HepG2 (cell line): ENCODE measurements at regions not wholly inside any gene's neighbourhood (a gene's known extent, or its start where the extent isn't known, plus 50 kb on each side); places are given as distances from the start of the nearest gene placed in this dataset.

Source experiments
- ATAC-seq: fragments of 200-7000 bp; cut with Tn5 transposase; 3 replicates; pipeline ENCODE4 v1.9.1; 2020; ENCODE audit warnings: mild to moderate bottlenecking, moderate library complexity
- BruUV-seq: library from RNA; stranded (reverse); fragments of 400-500 nt; replicated peaks from 2 replicates; lab custom pipeline; 2021; lab: Mats Ljungman, UMichigan
- CTCF ChIA-PET: fragments of 300-600 bp; formaldehyde crosslinking; extraction: SDS; loops from one replicate; lab custom pipeline; 2021; ENCODE audit warnings: low total read pairs, inconsistent platforms, low intra/inter-chr PET ratio; lab: Yijun Ruan, JAX
- POLR2A ChIA-PET: fragments of 350-600 bp; sonication (Branson Sonifier 250); formaldehyde crosslinking; loops from one replicate; lab custom pipeline; 2020; ENCODE audit warnings: antibody characterized with exemption, inconsistent platforms; lab: Yijun Ruan, JAX
- DNase-seq: peaks from one replicate; pipeline ENCODE4 v3.0.0-alpha.2; 2015; ENCODE audit warnings: low spot score
- FAIRE-seq: peaks from 3 replicates; lab custom pipeline; 2011; peaks lifted over from hg19 to GRCh38; lab: Jason Lieb, UNC
- H2AFZ ChIP-seq: one replicate; pipeline ENCODE4 v1.6.1; 2011; ENCODE audit warnings: low read length, inconsistent platforms
- H3K27ac ChIP-seq: fragments of 300-600 bp; 3 replicates; pipeline ENCODE4 v1.8.0; 2011; ENCODE audit warnings: mixed run types, mild to moderate bottlenecking, mixed read lengths, low read length, inconsistent platforms; ENCODE audit not compliant: insufficient read depth; ENCODE audit errors: extremely low read length
- H3K27me3 ChIP-seq, 2 experiments: fragments of 200-600 bp in 1 of 2; 2 replicates in 1 of 2; 3 replicates in 1 of 2; pipeline versions ENCODE4 v1.6.0 to v1.8.0; 2011; ENCODE audit warnings: low read length in 2 of 2, mild to moderate bottlenecking in 2 of 2, moderate library complexity in 2 of 2, inconsistent platforms in 1 of 2; ENCODE audit not compliant: insufficient read depth in 2 of 2, control insufficient read depth in 1 of 2
- H3K36me3 ChIP-seq, 2 experiments: fragments of 200-600 bp in 1 of 2; replicated peaks in 1 of 2; 2 replicates in 1 of 2; 3 replicates in 1 of 2; pipeline versions ENCODE4 v1.5.1 to v1.8.0; 2011; ENCODE audit warnings: low read length in 2 of 2, inconsistent platforms in 1 of 2; ENCODE audit not compliant: insufficient read depth in 2 of 2, control insufficient read depth in 1 of 2
- H3K4me1 ChIP-seq: 2 replicates; pipeline ENCODE4 v1.5.1; 2012; ENCODE audit warnings: low read length, inconsistent platforms; ENCODE audit not compliant: insufficient read depth
- H3K4me2 ChIP-seq: 2 replicates; pipeline ENCODE4 v1.6.0; 2011; ENCODE audit warnings: low read depth, low read length, inconsistent platforms
- H3K4me3 ChIP-seq, 3 experiments: fragments of 200-600 bp in 1 of 3; sonication (generic), shearing (Covaris generic) in 1 of 3; replicated peaks in 1 of 3; 2 replicates each; pipeline ENCODE4 v1.5.1; 2011 to 2016; ENCODE audit warnings: low read length in 3 of 3, inconsistent platforms in 2 of 3, low read depth in 2 of 3, mild to moderate bottlenecking in 2 of 3, control low read depth in 1 of 3, mixed read lengths in 1 of 3; ENCODE audit not compliant: insufficient read depth in 1 of 3
- H3K79me2 ChIP-seq: one replicate; pipeline ENCODE4 v1.6.1; 2011; ENCODE audit warnings: low read length, inconsistent platforms; ENCODE audit not compliant: insufficient read depth
- H3K9ac ChIP-seq: 2 replicates; pipeline ENCODE4 v1.6.0; 2011; ENCODE audit warnings: mild to moderate bottlenecking, low read depth, low read length, inconsistent platforms; ENCODE audit not compliant: insufficient read depth
- H3K9me3 ChIP-seq: 2 replicates; pipeline ENCODE4 v1.5.1; 2012; ENCODE audit warnings: mild to moderate bottlenecking, low read length
- H4K20me1 ChIP-seq: 2 replicates; pipeline ENCODE4 v1.6.0; 2011; ENCODE audit warnings: inconsistent platforms, mild to moderate bottlenecking, low read length, moderate library complexity; ENCODE audit not compliant: insufficient read depth
- ATF4 ChIP-seq, 2 experiments: fragments of 450-650 bp in 1 of 2; sonication (generic) in 1 of 2; formaldehyde crosslinking; IDR thresholded peaks; 2 replicates each; pipeline versions ENCODE4 v1.5.0 to v1.8.0; 2020 to 2022; ENCODE audit warnings: mild to moderate bottlenecking in 1 of 2, missing genetic modification reagents in 1 of 2
- FOXM1 ChIP-seq: sonication (generic); formaldehyde crosslinking; IDR thresholded peaks from 2 replicates; pipeline ENCODE4 v1.5.0; 2020; ENCODE audit warnings: missing genetic modification reagents
- PATZ1 ChIP-seq: sonication (generic); formaldehyde crosslinking; IDR thresholded peaks from 2 replicates; pipeline ENCODE4 v1.4.0; 2020; ENCODE audit warnings: missing genetic modification reagents
- RBM22 ChIP-seq: fragments of 200-400 bp; formaldehyde crosslinking; optimal IDR thresholded peaks from 2 replicates; pipeline ENCODE3; 2017; ENCODE audit warnings: mild to moderate bottlenecking, low read length, moderate library complexity
- REST ChIP-seq, 2 experiments: IDR thresholded peaks; 2 replicates each; pipeline ENCODE4 v1.6.1; 2011 to 2012; ENCODE audit warnings: low read length in 2 of 2, borderline replicate concordance in 1 of 2, low read depth in 1 of 2, mild to moderate bottlenecking in 1 of 2, moderate library complexity in 1 of 2
- ZC3H4 ChIP-seq: sonication (generic); formaldehyde crosslinking; IDR thresholded peaks from 2 replicates; pipeline ENCODE4 v1.4.0; 2020; ENCODE audit warnings: missing genetic modification reagents, borderline replicate concordance
- ZNF34 ChIP-seq: sonication (generic); formaldehyde crosslinking; IDR thresholded peaks from 2 replicates; pipeline ENCODE4 v1.4.0; 2020; ENCODE audit warnings: mild to moderate bottlenecking, missing genetic modification reagents, borderline replicate concordance
- ZNF431 ChIP-seq: sonication (generic); formaldehyde crosslinking; IDR thresholded peaks from 2 replicates; pipeline ENCODE4 v1.9.0; 2022; ENCODE audit warnings: missing genetic modification reagents, low read depth, mild to moderate bottlenecking, borderline replicate concordance
- WGBS: methylation state at CpG from one replicate; pipeline ENCODE4 v1.1.6; 2017; ENCODE audit warnings: low lambda C conversion rate; 5-methylcytosine and 5-hydroxymethylcytosine counted together
- in situ Hi-C: cut with HindIII; loops from 2 replicates; pipeline ENCODE4 v1.10.0; 2017; ENCODE audit warnings: low pct_unique_long_range_greater_than_20kb; ENCODE audit not compliant: extremely low pct_ligation_motif_present
- intact Hi-C: fragments of 100-400 bp; cut with micrococcal nuclease; formaldehyde crosslinking; loops from one replicate; pipeline ENCODE4 v1.10.0; 2022; ENCODE audit not compliant: unreplicated experiment
- TF ChIP-seq, protein P1 (sequence below): sonication (generic); formaldehyde crosslinking; IDR thresholded peaks from 2 replicates; pipeline ENCODE4 v1.4.0; 2020; ENCODE audit warnings: missing genetic modification reagents
- TF ChIP-seq, protein P2 (sequence below): sonication (generic); formaldehyde crosslinking; IDR thresholded peaks from 2 replicates; pipeline ENCODE4 v1.9.0; 2022; ENCODE audit warnings: missing genetic modification reagents, mild to moderate bottlenecking, borderline replicate concordance
- TF ChIP-seq, protein P3 (sequence below): fragments of 450-650 bp; IDR thresholded peaks from 2 replicates; pipeline ENCODE4 v1.6.1; 2016

DNA sequence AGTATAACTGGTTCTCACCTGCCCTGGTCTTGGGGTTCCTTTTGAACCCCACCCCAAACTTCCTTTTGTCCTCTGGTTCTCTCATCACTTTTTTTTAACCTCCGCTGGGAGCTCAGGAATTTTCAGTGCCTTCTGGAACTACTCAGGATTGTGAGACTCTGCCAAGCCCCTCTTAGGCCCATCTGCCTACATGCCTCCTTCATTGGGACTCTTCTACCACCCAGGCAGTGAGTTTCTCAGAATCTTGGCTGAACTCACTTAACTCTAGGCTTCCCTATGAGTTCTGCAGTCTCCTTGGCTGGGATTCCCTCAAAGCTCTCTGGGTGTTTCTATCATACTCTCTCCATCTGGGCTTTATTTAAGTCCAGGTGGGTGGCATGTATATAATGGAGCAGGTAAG, 86.3 kb downstream of the MDH1 start:
- Histone ChIP-seq H3K27me3 (peaks cover 0 to 6% of the 10 kb centered on the region in 2 experiments; a peak in 2 of 5 replicates), H3K27ac (no peak overlapping the region), H3K9ac (no peak overlapping the region), H3K36me3 (no peaks in the 10 kb centered on the region), H3K4me1 (peaks cover 14% of the 10 kb centered on the region), H3K4me2 (no peak overlapping the region), H3K79me2 (no peaks in the 10 kb centered on the region), H3K4me3 (no peak overlapping the region), H2AFZ (no peak overlapping the region), H4K20me1 (no peaks in the 10 kb centered on the region), H3K9me3 (no peaks in the 10 kb centered on the region)
- ATAC-seq = no peak
- CTCF ChIA-PET = no interaction called here
- in situ Hi-C loops (no loop called here), intact Hi-C loops (no loop called here)
- FAIRE-seq = no peak
- WGBS = 93% methylated on average over 1 of the region's 1 CpG
- BruUV-seq = no TSS peak
- POLR2A ChIA-PET = no interaction called here
- no peak for DNase-seq
- TF ChIP-seq, protein P1, sequence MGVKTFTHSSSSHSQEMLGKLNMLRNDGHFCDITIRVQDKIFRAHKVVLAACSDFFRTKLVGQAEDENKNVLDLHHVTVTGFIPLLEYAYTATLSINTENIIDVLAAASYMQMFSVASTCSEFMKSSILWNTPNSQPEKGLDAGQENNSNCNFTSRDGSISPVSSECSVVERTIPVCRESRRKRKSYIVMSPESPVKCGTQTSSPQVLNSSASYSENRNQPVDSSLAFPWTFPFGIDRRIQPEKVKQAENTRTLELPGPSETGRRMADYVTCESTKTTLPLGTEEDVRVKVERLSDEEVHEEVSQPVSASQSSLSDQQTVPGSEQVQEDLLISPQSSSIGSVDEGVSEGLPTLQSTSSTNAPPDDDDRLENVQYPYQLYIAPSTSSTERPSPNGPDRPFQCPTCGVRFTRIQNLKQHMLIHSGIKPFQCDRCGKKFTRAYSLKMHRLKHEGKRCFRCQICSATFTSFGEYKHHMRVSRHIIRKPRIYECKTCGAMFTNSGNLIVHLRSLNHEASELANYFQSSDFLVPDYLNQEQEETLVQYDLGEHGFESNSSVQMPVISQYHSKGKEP = no peak
- no peak for TF ChIP-seq ZNF431 (CRISPR knock-in tag)
- no peak for TF ChIP-seq REST (IDR thresholded peaks at IDR 0.05; ENCODE audit: borderline replicate concordance in 1 of 2, low read depth in 1 of 2, low read length in 2 of 2)
- TF ChIP-seq, protein P2, sequence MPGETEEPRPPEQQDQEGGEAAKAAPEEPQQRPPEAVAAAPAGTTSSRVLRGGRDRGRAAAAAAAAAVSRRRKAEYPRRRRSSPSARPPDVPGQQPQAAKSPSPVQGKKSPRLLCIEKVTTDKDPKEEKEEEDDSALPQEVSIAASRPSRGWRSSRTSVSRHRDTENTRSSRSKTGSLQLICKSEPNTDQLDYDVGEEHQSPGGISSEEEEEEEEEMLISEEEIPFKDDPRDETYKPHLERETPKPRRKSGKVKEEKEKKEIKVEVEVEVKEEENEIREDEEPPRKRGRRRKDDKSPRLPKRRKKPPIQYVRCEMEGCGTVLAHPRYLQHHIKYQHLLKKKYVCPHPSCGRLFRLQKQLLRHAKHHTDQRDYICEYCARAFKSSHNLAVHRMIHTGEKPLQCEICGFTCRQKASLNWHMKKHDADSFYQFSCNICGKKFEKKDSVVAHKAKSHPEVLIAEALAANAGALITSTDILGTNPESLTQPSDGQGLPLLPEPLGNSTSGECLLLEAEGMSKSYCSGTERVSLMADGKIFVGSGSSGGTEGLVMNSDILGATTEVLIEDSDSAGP (CRISPR knock-in tag) = no peak
- no peak for TF ChIP-seq FOXM1 (CRISPR knock-in tag)
- no peak for TF ChIP-seq ZC3H4
- TF ChIP-seq RBM22 = no peak
- TF ChIP-seq ZNF34 = no peak
- no peak for TF ChIP-seq ATF4 (CRISPR knock-in tag; IDR thresholded peaks at IDR 0.05)
- no peak for TF ChIP-seq PATZ1 (CRISPR knock-in tag)
- TF ChIP-seq, protein P3, sequence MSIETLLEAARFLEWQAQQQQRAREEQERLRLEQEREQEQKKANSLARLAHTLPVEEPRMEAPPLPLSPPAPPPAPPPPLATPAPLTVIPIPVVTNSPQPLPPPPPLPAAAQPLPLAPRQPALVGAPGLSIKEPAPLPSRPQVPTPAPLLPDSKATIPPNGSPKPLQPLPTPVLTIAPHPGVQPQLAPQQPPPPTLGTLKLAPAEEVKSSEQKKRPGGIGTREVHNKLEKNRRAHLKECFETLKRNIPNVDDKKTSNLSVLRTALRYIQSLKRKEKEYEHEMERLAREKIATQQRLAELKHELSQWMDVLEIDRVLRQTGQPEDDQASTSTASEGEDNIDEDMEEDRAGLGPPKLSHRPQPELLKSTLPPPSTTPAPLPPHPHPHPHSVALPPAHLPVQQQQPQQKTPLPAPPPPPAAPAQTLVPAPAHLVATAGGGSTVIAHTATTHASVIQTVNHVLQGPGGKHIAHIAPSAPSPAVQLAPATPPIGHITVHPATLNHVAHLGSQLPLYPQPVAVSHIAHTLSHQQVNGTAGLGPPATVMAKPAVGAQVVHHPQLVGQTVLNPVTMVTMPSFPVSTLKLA = no peak
